Activated CD4-positive, alpha-beta T cell treated with anti-CD3 and anti-CD28 coated beads, Interleukin-2, amount 10 ng/mL, durations not matched to agents 7 days and 5 days (primary cell): ENCODE measurements at regions not wholly inside any gene's neighbourhood (a gene's known extent, or its start where the extent isn't known, plus 50 kb on each side); places are given as distances from the start of the nearest gene placed in this dataset.
"Not testable (repeated sequence)": the region's sequence is repeated elsewhere in the genome, so short reads cannot be mapped to it uniquely, and the experiment has no call there.

Experiments used
- CTCF ChIA-PET: fragments of 350-600 bp; sonication (Branson Sonifier 250); formaldehyde crosslinking; loops from one replicate; lab custom pipeline; 2021; ENCODE audit warnings: antibody characterized with exemption; lab: Charles Lee
- POLR2A ChIA-PET: fragments of 350-600 bp; sonication (Branson Sonifier 250); formaldehyde crosslinking; loops from one replicate; lab custom pipeline; 2021; ENCODE audit warnings: antibody characterized with exemption; lab: Charles Lee
- DNase-seq: peaks from one replicate; pipeline ENCODE4 v3.0.0-alpha.2; 2020
- H3K27ac Mint-ChIP-seq: one replicate; pipeline ENCODE4 v1.8.0; 2021; ENCODE audit warnings: mild to moderate bottlenecking, moderate library complexity, mixed read lengths
- H3K27me3 Mint-ChIP-seq: one replicate; pipeline ENCODE4 v1.8.0; 2021; ENCODE audit warnings: mixed read lengths
- H3K36me3 Mint-ChIP-seq: one replicate; pipeline ENCODE4 v1.8.0; 2021; ENCODE audit warnings: low read depth, mixed read lengths
- H3K4me1 Mint-ChIP-seq: one replicate; pipeline ENCODE4 v1.8.0; 2021; ENCODE audit warnings: mixed read lengths
- H3K4me3 Mint-ChIP-seq: one replicate; pipeline ENCODE4 v1.8.0; 2021; ENCODE audit warnings: mild to moderate bottlenecking, moderate library complexity, mixed read lengths
- H3K9me3 Mint-ChIP-seq: one replicate; pipeline ENCODE4 v1.8.0; 2021; ENCODE audit warnings: mixed read lengths

DNA sequence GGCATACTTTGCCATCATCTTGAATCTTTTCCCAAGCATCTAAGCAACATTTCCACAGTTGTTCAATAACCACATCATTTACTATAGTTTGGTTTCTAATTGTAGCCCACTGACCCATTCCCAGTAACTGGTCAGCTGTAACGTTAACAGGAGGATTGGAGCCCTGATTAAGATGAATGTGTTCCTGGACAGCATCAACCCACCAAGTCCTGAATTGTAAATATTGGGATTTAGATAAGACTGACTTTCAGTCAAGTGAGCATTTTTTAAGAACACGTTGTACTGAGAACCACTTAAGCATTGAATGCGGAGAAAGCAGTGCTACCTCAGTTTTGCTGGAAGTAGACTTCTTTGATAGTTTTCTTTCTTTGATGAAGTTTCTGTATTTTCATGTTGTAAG is 53.3 kb upstream of the ARL4D start:
- DNase-seq, H3K4me3 Mint-ChIP-seq, H3K27me3 Mint-ChIP-seq, H3K27ac Mint-ChIP-seq, H3K4me1 Mint-ChIP-seq, POLR2A ChIA-PET: not testable (repeated sequence)
- peaks cover 38% of the 10 kb centered on the region for H3K9me3 Mint-ChIP-seq
- peaks cover 23% of the 10 kb centered on the region for H3K36me3 Mint-ChIP-seq
- CTCF ChIA-PET = interaction anchor here (1.2 kb wide), 1 partner anchor 11 kb away, joined by 3 read pairs; no protein-coding TSS in a partner anchor

DNA sequence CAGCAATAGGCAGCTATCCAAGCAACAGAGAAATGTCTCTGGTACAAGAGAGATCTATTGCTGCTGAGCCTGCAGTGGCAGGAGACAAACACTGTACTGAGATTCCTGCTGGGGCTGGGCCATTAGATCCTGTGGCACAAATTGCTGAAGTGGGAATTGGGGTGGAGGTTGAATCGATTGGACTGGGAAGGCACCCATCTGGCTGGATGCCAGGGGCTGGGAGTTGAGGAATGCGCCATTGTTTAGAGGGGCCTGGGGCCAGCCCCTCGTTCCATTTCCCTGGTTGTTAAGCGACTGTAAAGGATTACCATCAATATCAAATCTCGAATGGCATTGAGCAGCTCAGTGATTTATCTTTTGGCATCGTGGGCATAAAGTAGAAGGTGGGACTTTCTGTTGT is 54.1 kb upstream of the ARL4D start:
- no peak for DNase-seq
- Mint-ChIP-seq H3K4me3 (no peak overlapping the region), H3K36me3 (peaks cover 19% of the 10 kb centered on the region), H3K27ac (no peak overlapping the region), H3K27me3 (no peaks in the 10 kb centered on the region), H3K9me3 (peaks cover 34% of the 10 kb centered on the region), H3K4me1 (peaks cover 8% of the 10 kb centered on the region)
- ChIA-PET POLR2A (no interaction called here), CTCF (interaction anchor here (1.2 to 2.9 kb wide), 2 partner anchors 10 to 12 kb away, joined by 3 to 16 read pairs; no protein-coding TSS in a partner anchor)

DNA sequence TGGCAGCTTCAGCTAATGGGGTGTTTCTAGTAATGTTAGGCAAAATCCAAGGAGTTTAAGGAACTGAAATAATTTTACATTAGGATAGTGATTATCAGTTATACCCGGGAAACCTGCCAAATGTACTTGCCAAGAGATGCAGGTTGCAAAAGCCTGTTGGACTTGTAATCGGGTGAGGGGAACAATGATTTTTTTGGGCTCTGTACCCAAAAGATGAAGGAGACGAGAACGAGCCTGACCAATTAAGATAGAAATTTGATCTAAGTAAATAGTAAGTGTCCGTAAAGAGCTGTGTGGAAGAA is 56.3 kb upstream of the ARL4D start:
- Mint-ChIP-seq H3K4me3 (no peak overlapping the region), H3K4me1 (peaks cover 10% of the 10 kb centered on the region)

DNA sequence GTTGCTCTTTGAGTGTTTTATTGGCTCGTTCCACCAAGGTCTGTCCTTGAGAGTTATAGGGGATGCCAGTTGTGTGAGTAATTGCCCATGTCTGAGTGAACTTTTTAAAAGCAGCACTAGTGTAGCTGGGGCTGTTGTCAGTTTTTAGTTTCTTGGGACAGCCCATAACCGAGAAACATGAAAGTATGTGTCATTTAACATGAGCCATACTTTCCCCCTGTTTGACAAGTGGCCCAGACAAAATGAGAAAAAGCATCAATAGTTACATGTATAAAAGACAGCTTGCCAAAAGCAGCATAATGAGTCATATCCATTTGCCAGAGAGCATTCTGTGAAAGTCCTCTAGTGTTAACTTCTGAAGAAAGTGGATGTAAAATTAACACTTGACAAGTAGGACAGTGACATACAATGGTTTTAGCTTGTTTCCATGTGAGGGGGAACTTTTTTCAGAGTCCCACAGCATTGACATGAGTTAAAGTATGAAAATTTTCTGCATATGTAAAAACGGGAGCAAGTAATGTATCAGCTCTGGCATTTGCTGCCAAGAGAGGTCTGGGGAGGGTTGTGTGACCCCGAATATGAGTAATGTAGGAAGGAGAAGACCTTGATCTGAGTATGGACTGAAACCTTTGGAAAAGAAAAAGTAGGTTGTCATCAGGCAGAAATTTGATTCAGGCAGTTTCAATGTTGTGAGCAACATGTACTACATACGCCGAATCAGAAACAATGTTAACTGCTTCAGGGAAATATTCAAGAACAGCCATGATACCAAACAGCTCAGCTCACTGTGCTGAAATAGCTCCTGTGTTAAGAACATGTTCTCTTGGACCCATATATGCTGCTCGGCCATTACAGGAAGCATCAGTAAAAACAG is 56.8 kb upstream of the ARL4D start:
- H3K36me3 Mint-ChIP-seq = peaks cover 2% of the 10 kb centered on the region

More for the DNA sequence above, 56.3 kb upstream of the ARL4D start:
- Mint-ChIP-seq H3K9me3 (peaks cover 12% of the 10 kb centered on the region), H3K27me3 (no peaks in the 10 kb centered on the region), H3K36me3 (peaks cover 8% of the 10 kb centered on the region), H3K27ac (no peak overlapping the region)
- ChIA-PET CTCF (interaction anchor here (0.9 to 2.9 kb wide), 4 partner anchors 8 to 51 kb away, joined by 3 to 16 read pairs (median 3); no protein-coding TSS in a partner anchor), POLR2A (no interaction called here)
- DNase-seq = no peak

DNA sequence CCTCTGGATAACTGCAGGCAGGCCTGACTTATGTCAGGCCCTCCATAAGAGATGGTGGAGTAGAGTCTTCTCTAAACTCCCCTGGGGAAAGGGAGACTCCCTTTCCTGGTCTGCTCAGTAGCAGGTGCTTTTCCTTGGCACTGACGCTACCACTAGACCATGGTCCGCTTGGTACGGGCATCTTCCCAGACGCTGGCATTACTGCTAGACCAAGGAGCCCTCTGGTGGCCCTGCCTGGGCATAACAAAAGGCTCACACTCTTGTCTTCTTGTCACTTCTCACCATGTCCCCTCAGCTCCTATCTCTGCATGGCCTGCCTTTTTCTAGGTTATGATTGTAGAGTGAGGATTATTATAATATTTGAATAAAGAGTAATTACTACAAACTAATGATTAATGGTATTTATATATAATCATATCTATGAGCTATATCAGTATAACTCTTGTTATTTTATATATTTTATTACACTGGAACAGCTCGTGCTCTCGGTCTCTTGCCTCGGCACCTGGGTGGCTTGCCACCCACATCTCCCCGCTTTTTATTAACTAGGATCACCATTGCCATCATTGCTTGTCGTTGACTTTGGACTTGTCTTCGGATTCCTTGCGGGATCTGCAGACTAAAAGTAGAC is 59.8 kb upstream of the ARL4D start:
- H3K36me3 Mint-ChIP-seq = no peaks in the 10 kb centered on the region
- POLR2A ChIA-PET = interaction anchor here (0.6 to 0.7 kb wide), 2 partner anchors 22 kb away, joined by 3 read pairs; no protein-coding TSS in a partner anchor

More for the DNA sequence above, 56.8 kb upstream of the ARL4D start:
- ChIA-PET POLR2A (interaction anchor here (0.8 kb wide), 1 partner anchor 46 kb away, joined by 3 read pairs; no protein-coding TSS in a partner anchor), CTCF (interaction anchor here (0.9 to 2.9 kb wide), 4 partner anchors 8 to 52 kb away, joined by 3 to 16 read pairs (median 3); no protein-coding TSS in a partner anchor)
- DNase-seq = no peak
- H3K27ac Mint-ChIP-seq = peak overlapping the region; percentile 5
- no peak overlapping the region for H3K4me3 Mint-ChIP-seq
- peaks cover 10% of the 10 kb centered on the region for H3K4me1 Mint-ChIP-seq
- peaks cover 6% of the 10 kb centered on the region for H3K9me3 Mint-ChIP-seq
- H3K27me3 Mint-ChIP-seq = no peaks in the 10 kb centered on the region

DNA sequence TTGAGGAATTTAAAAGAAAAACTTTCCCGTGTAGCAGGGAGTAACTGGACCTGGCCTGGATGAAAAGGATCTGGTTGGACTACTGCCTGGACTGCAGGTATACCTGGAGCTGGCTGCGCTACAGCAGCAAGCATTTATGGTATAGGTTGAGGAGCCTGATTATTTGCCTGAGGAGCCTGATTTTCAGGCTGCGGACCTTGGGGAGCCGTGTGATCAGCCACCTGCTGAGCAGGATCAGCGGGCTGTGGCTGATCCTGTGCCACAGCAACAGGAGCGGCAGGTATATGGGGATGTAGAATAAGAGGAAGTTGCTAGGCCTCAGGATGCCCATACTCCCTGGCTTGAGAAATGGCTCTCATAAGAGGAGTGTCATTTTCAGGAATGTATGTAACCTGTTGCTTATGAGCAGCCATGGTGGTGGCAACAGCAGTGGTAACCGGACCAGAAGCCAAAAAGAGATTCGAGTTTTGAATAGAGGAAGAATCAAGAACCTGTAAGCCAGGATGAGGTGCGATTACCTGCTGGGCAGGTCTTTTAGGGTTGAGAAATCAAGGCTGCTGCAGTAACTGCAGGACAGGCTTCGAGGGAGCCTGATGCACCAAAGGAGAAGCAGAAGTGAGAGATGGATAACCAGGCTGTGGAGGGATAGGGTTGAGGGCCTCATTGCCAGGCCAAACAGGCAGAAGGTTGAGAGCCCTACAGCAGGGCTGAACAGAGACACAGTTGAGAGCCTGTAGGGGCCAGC is 60.9 kb upstream of the ARL4D start:
- ChIA-PET POLR2A (no interaction called here), CTCF (interaction anchor here (0.6 to 1.8 kb wide), 3 partner anchors 8 to 530 kb away, joined by 3 to 5 read pairs (median 5); partner anchors contain the start of gene DHX8)
- no peaks in the 10 kb centered on the region for H3K27me3 Mint-ChIP-seq
- no peak overlapping the region for H3K27ac Mint-ChIP-seq
- H3K4me3 Mint-ChIP-seq = no peak overlapping the region
- H3K9me3 Mint-ChIP-seq = no peaks in the 10 kb centered on the region
- H3K4me1 Mint-ChIP-seq = peaks cover 17% of the 10 kb centered on the region
- DNase-seq = no peak
- no peaks in the 10 kb centered on the region for H3K36me3 Mint-ChIP-seq

More for the DNA sequence above, 59.8 kb upstream of the ARL4D start:
- peaks cover 12% of the 10 kb centered on the region for H3K4me1 Mint-ChIP-seq
- H3K4me3 Mint-ChIP-seq = no peak overlapping the region
- CTCF ChIA-PET = interaction anchor here (0.5 to 1.8 kb wide), 6 partner anchors 9 to 99 kb away, joined by 3 to 7 read pairs (median 4); no protein-coding TSS in a partner anchor
- peak; percentile 71 for DNase-seq
- H3K27me3 Mint-ChIP-seq = no peaks in the 10 kb centered on the region
- H3K27ac Mint-ChIP-seq = no peak overlapping the region
- H3K9me3 Mint-ChIP-seq = no peaks in the 10 kb centered on the region

DNA sequence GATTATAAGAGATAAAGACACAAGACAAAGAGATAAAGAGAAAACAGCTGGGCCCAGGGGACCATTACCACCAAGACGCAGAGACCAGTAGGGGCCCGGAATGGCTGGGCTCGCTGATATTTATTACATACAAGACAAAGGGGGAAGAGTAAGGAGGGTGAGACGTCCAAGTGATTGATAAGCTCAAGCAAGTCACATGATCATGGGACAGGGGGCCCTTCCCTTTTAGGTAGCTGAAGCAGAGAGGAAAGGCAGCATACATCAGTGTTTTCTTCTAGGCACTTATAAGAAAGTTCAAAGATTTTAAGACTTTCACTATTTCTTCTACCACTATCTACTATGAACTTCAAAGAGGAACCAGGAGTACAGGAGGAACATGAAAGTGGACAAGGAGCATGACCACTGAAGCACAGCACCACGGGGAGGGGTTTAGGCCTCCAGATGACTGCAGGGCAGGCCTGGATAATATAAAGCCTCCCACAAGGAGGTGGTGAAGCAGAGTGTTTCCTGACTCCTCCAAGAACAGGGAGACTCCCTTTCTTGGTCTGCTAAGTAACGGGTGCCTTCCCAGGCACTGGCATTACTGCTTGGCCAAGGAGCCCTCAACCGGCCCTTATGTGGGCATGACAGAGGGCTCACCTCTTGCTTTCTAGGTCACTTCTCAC is 63.9 kb upstream of the ARL4D start:
- Mint-ChIP-seq H3K36me3 (no peaks in the 10 kb centered on the region), H3K4me3 (no peak overlapping the region), H3K9me3 (no peaks in the 10 kb centered on the region), H3K27ac (no peak overlapping the region), H3K4me1 (peaks cover 9% of the 10 kb centered on the region), H3K27me3 (peaks cover 6% of the 10 kb centered on the region)
- ChIA-PET CTCF (interaction anchor here (0.6 to 2.2 kb wide), 10 partner anchors 7 to 183 kb away, joined by 3 to 8 read pairs (median 4); partner anchors contain the start of gene DHX8), POLR2A (interaction anchor here (1.5 kb wide), 1 partner anchor 33 kb away, joined by 4 read pairs; no protein-coding TSS in a partner anchor)
- no peak for DNase-seq

DNA sequence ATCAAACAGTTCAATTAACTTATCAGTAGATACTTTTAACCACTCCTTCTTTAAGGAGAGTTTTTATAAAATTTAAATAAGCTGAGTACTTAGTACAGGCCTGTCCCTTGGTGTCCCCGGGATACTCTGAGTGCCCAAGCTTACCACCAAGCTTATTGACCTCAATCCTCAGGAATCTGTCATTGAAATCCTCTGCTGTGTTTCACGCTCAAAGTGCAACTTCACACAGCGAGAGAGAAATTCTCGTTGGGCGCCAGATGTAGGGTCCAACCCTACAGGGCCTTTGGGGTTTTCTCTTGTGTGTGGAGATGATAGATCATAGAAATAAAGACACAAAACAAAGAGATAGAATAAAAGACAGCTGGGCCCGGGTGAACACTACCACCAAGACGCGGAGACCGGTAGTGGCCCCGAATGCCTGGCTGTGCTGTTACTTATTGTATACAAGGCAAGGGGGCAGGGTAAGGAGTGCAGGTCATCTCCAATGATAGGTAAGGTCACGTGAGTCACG is 65.3 kb upstream of the ARL4D start:
- no peak overlapping the region for H3K27ac Mint-ChIP-seq
- ChIA-PET CTCF (interaction anchor here (0.8 to 2.2 kb wide), 4 partner anchors 9 to 19 kb away, joined by 3 to 8 read pairs (median 5); no protein-coding TSS in a partner anchor), POLR2A (interaction anchor here (1.5 kb wide), 1 partner anchor 34 kb away, joined by 4 read pairs; no protein-coding TSS in a partner anchor)
- DNase-seq = no peak
- no peaks in the 10 kb centered on the region for H3K36me3 Mint-ChIP-seq
- H3K4me1 Mint-ChIP-seq = peaks cover 8% of the 10 kb centered on the region
- peaks cover 16% of the 10 kb centered on the region for H3K27me3 Mint-ChIP-seq
- no peak overlapping the region for H3K4me3 Mint-ChIP-seq
- H3K9me3 Mint-ChIP-seq = no peaks in the 10 kb centered on the region

DNA sequence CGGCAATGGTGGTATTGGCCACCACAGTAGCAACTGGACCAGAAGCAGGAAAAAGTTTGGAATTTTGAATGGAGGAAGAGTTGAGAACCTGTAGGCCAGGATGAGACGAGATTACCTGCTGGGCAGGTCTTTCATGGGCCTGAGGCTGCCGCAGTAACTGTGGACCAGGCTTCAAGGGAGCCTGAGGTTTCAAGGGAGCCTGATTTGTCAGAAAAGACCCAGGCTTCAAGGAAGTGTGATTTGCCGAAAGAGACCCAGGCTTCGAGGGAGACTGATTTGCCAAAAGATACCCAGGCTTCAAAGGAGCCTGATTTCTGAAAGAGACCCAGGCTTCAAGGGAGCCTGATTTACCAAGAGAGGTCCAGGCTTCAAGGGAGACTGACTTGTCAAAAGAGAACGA is 66.6 kb upstream of the ARL4D start:
- POLR2A ChIA-PET = interaction anchor here (0.5 kb wide), 1 partner anchor 29 kb away, joined by 3 read pairs; no protein-coding TSS in a partner anchor
- no peak overlapping the region for H3K27ac Mint-ChIP-seq

DNA sequence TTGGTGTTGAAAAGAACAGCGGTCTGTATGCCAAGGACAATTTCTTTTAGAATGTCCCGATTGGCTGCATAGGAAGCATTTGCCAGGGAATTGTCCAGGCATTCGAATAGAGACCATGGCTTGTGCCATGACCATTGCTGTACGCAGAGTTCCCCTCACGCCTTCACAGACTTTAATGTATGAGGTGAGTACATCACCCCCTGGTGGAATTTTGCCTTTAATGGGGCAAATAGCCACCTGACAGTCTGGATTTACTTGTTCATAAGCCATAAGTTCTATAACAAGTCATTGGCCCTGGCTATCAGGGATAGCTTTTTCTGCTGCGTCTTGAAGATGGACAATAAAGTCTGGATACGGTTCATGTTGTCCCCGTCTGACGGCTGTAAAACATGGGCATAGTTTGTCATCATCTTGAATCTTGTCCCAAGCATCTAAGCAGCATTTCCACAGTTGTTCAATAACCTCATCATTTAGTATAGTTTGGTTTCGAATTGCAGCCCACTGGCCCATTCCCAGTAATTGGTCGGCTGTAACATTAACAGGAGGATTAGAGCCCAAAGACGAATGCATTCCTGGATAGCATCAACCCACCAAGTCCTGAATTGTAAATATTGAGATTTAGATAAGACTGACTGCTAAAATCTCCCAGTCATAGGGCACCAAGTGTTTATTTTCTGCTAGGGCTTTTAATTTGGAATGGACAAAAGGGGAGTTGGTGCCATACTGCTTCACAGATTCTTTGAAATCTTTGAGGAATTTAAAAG is 67.7 kb upstream of the ARL4D start:
- CTCF ChIA-PET = no interaction called here
- no peak for DNase-seq
- H3K4me1 Mint-ChIP-seq = peaks cover 11% of the 10 kb centered on the region
- POLR2A ChIA-PET = no interaction called here
- H3K9me3 Mint-ChIP-seq = no peaks in the 10 kb centered on the region
- peaks cover 34% of the 10 kb centered on the region for H3K27me3 Mint-ChIP-seq
- H3K27ac Mint-ChIP-seq = no peak overlapping the region
- H3K36me3 Mint-ChIP-seq = no peaks in the 10 kb centered on the region
- H3K4me3 Mint-ChIP-seq = no peak overlapping the region

More for the DNA sequence above, 66.6 kb upstream of the ARL4D start:
- H3K4me3 Mint-ChIP-seq = no peak overlapping the region
- DNase-seq = no peak
- H3K36me3 Mint-ChIP-seq = no peaks in the 10 kb centered on the region
- CTCF ChIA-PET = interaction anchor here (0.8 to 1.3 kb wide), 2 partner anchors 25 to 152 kb away, joined by 3 to 5 read pairs; partner anchors contain the start of gene DHX8
- H3K4me1 Mint-ChIP-seq = peaks cover 11% of the 10 kb centered on the region
- H3K9me3 Mint-ChIP-seq = no peaks in the 10 kb centered on the region
- H3K27me3 Mint-ChIP-seq = peaks cover 29% of the 10 kb centered on the region

DNA sequence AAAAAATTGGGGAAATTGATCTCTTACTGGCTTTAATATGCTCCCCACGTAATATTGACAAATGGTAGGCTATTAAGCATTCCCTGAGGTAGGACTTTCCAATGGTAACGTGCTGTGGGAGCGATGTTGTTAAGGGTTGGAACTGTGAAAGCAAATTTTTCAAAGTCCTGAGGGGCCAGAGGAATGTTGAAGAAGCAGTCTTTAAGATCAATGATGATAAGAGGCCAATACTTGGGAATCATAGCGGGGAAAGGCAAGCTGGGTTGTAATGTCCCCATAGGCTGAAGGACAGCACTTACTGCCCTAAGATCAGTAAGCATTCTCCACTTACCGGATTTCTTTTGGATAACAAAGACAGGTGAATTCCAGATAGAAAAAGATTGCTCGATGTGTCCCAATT is 69.6 kb upstream of the ARL4D start:
- Mint-ChIP-seq H3K27ac (no peak overlapping the region), H3K4me1 (peaks cover 11% of the 10 kb centered on the region), H3K27me3 (peaks cover 34% of the 10 kb centered on the region), H3K9me3 (no peaks in the 10 kb centered on the region), H3K36me3 (no peaks in the 10 kb centered on the region), H3K4me3 (no peak overlapping the region)
- CTCF ChIA-PET = interaction anchor here (1.1 to 1.2 kb wide), 2 partner anchors 10 to 154 kb away, joined by 4 to 5 read pairs; partner anchors contain the start of gene DHX8
- no peak for DNase-seq
- POLR2A ChIA-PET = no interaction called here
